Brain microvascular endothelial cell (primary cell): ENCODE measurements at regions not wholly inside any gene's neighbourhood (a gene's known extent, or its start where the extent isn't known, plus 50 kb on each side); places are given as distances from the start of the nearest gene placed in this dataset.
"Not testable (repeated sequence)": the region's sequence is repeated elsewhere in the genome, so short reads cannot be mapped to it uniquely, and the experiment has no call there.

ENCODE experiments used
- DNase-seq: peaks from one replicate; pipeline ENCODE4 v3.0.0-alpha.2; 2020
- H3K27ac ChIP-seq: fragments of 250-450 bp; sonication (Bioruptor Pico); 2 replicates; pipeline ENCODE4 v1.5.1; 2020; ENCODE audit warnings: mild to moderate bottlenecking, moderate library complexity
- H3K27me3 ChIP-seq: fragments of 250-450 bp; sonication (Bioruptor Pico); replicated peaks from 2 replicates; pipeline ENCODE4 v1.5.1; 2020; ENCODE audit warnings: mild to moderate bottlenecking
- H3K36me3 ChIP-seq: fragments of 250-450 bp; sonication (Bioruptor Pico); replicated peaks from 2 replicates; pipeline ENCODE4 v1.5.1; 2020; ENCODE audit warnings: mild to moderate bottlenecking
- H3K4me3 ChIP-seq: 2 replicates; pipeline ENCODE4 v1.5.1; 2011; ENCODE audit warnings: low read depth, mild to moderate bottlenecking, control low read depth, low read length, moderate library complexity
- CTCF ChIP-seq: IDR thresholded peaks from 2 replicates; pipeline ENCODE4 v1.5.1; 2011; ENCODE audit warnings: low read depth, mild to moderate bottlenecking, moderate library complexity, low read length, control low read depth, inconsistent platforms; ENCODE audit errors: missing control alignments
- in situ Hi-C: cut with HindIII; loops from 2 replicates; pipeline ENCODE4 v1.10.0; 2017; ENCODE audit warnings: low sequenced_read_pairs, low pct_ligation_motif_present

- no peak for DNase-seq
Observed at GRCh38 chr6:159522877-159523547, 170.0 kb downstream of the SOD2 start.

GRCh38 chr6:159521962-159522361 is 171.1 kb downstream of the SOD2 start:
- no peak for DNase-seq
- in situ Hi-C loops, result no loop called here
- Histone ChIP-seq H3K4me3 (no peak overlapping the region), H3K36me3 (no peaks in the 10 kb centered on the region), H3K27me3 (no peaks in the 10 kb centered on the region), H3K27ac (no peak overlapping the region)
- no peak for TF ChIP-seq CTCF

More at GRCh38 chr6:159522877-159523547, 170.0 kb downstream of the SOD2 start:
- H3K36me3 ChIP-seq, result no peaks in the 10 kb centered on the region
- no peak overlapping the region for H3K27ac ChIP-seq
- no peaks in the 10 kb centered on the region for H3K27me3 ChIP-seq
- in situ Hi-C loops, result no loop called here
- no peak overlapping the region for H3K4me3 ChIP-seq
- TF ChIP-seq CTCF, result no peak

GRCh38 chr6:159520002-159520401 is 173.0 kb downstream of the SOD2 start:
- in situ Hi-C loops, result no loop called here
- H3K36me3 ChIP-seq, result no peaks in the 10 kb centered on the region
- no peak for TF ChIP-seq CTCF
- H3K4me3 ChIP-seq, result no peak overlapping the region
- H3K27ac ChIP-seq, result no peak overlapping the region
- no peak for DNase-seq
- no peaks in the 10 kb centered on the region for H3K27me3 ChIP-seq

GRCh38 chr6:159515811-159516210 is 177.2 kb downstream of the SOD2 start:
- DNase-seq, H3K36me3 ChIP-seq, H3K4me3 ChIP-seq, in situ Hi-C loops, H3K27me3 ChIP-seq, H3K27ac ChIP-seq: not testable (repeated sequence)

- in situ Hi-C loops, result no loop called here
- TF ChIP-seq CTCF, result no peak
- H3K4me3 ChIP-seq, result no peak overlapping the region
- no peak for DNase-seq
- H3K27me3 ChIP-seq, result no peaks in the 10 kb centered on the region
- no peaks in the 10 kb centered on the region for H3K36me3 ChIP-seq
- no peak overlapping the region for H3K27ac ChIP-seq
Observed at GRCh38 chr6:159513914-159514313, 179.1 kb downstream of the SOD2 start.

- Histone ChIP-seq H3K27ac (no peak overlapping the region), H3K36me3 (no peaks in the 10 kb centered on the region), H3K27me3 (no peaks in the 10 kb centered on the region), H3K4me3 (no peak overlapping the region)
- DNase-seq, result no peak
- in situ Hi-C loops, result no loop called here
- no peak for TF ChIP-seq CTCF
Observed at GRCh38 chr6:159513074-159513720, 179.8 kb downstream of the SOD2 start.
